Hematopoietic multipotent progenitor cell treated with erythropoietin and hydrocortisone succinate and interleukin-3 and kit ligand, for 15 days (in vitro differentiated cells): ENCODE measurements at regions not wholly inside any gene's neighbourhood (a gene's known extent, or its start where the extent isn't known, plus 50 kb on each side); places are given as distances from the start of the nearest gene placed in this dataset.
"Not testable (repeated sequence)": the region's sequence is repeated elsewhere in the genome, so short reads cannot be mapped to it uniquely, and the experiment has no call there.

Experiments
- DNase-seq: peaks from one replicate; pipeline ENCODE4 v3.0.0-alpha.2; 2015; ENCODE audit warnings: low spot score

GRCh38 chr3:163548015-163548414, 1530.3 kb downstream of the SI start:
- no peak for DNase-seq

- DNase-seq: no peak
Measured at GRCh38 chr3:163547014-163547685, 1531.1 kb downstream of the SI start.

- DNase-seq: no peak
Measured at GRCh38 chr3:163543662-163544061, 1534.6 kb downstream of the SI start.

- no peak for DNase-seq
Measured at GRCh38 chr3:163541629-163542028, 1536.7 kb downstream of the SI start.

- no peak for DNase-seq
Measured at GRCh38 chr3:163538387-163538786, 1539.9 kb downstream of the SI start.

GRCh38 chr3:163533381-163533780, 1544.9 kb downstream of the SI start:
- no peak for DNase-seq

GRCh38 chr3:163523375-163523774, 1554.9 kb downstream of the SI start:
- no peak for DNase-seq

- DNase-seq: no peak
Measured at GRCh38 chr3:163521261-163521660, 1557.0 kb downstream of the SI start.

GRCh38 chr3:163518065-163518464, 1560.2 kb downstream of the SI start:
- no peak for DNase-seq

GRCh38 chr3:163513149-163513657, 1565.1 kb downstream of the SI start:
- no peak for DNase-seq

GRCh38 chr3:163508206-163508605, 1570.1 kb downstream of the SI start:
- no peak for DNase-seq

- no peak for DNase-seq
Measured at GRCh38 chr3:163504974-163505373, 1573.3 kb downstream of the SI start.

GRCh38 chr3:163499736-163500219, 1578.5 kb downstream of the SI start:
- not testable (repeated sequence) for DNase-seq

GRCh38 chr3:163498842-163499735, 1579.2 kb downstream of the SI start:
- DNase-seq: not testable (repeated sequence)

- DNase-seq: no peak
Measured at GRCh38 chr3:163491714-163492113, 1586.6 kb downstream of the SI start.

GRCh38 chr3:163490119-163490518, 1588.2 kb downstream of the SI start:
- DNase-seq: no peak

- no peak for DNase-seq
Measured at GRCh38 chr3:163482695-163483094, 1595.6 kb downstream of the SI start.

GRCh38 chr3:163481738-163482137, 1596.6 kb downstream of the SI start:
- no peak for DNase-seq

GRCh38 chr3:163476179-163476578, 1602.1 kb downstream of the SI start:
- DNase-seq: no peak

- no peak for DNase-seq
Measured at GRCh38 chr3:163474766-163475165, 1603.5 kb downstream of the SI start.

- DNase-seq: no peak
Measured at GRCh38 chr3:163468531-163469335, 1609.6 kb downstream of the SI start.

GRCh38 chr3:163462446-163462845, 1615.8 kb downstream of the SI start:
- DNase-seq: no peak
